GM10266 (cell line): ENCODE measurements at regions not wholly inside any gene's neighbourhood (a gene's known extent, or its start where the extent isn't known, plus 50 kb on each side); places are given as distances from the start of the nearest gene placed in this dataset.

Experiments
- DNase-seq: peaks from one replicate; pipeline ENCODE4 v3.0.0; 2012; ENCODE audit errors: extremely low spot score
- CTCF ChIP-seq: IDR thresholded peaks from 2 replicates; pipeline ENCODE4 v1.5.1; 2012; ENCODE audit warnings: mild to moderate bottlenecking, low read depth; ENCODE audit not compliant: control insufficient read depth, insufficient read depth; ENCODE audit errors: missing control alignments

- DNase-seq, result peak; percentile 32
- peak; percentile 78 for TF ChIP-seq CTCF
These were observed 77.3 kb upstream of the UPP2 start for GRCh38 chr2:158024288-158024898.

GRCh38 chr2:158022888-158023287, 78.8 kb upstream of the UPP2 start:
- no peak for TF ChIP-seq CTCF
- no peak for DNase-seq

GRCh38 chr2:158021226-158021625, 80.5 kb upstream of the UPP2 start:
- no peak for DNase-seq
- no peak for TF ChIP-seq CTCF

- DNase-seq, result no peak
- TF ChIP-seq CTCF, result no peak
These were observed 86.1 kb upstream of the UPP2 start for GRCh38 chr2:158015428-158016076.

- no peak for DNase-seq
- no peak for TF ChIP-seq CTCF
These were observed 87.8 kb upstream of the UPP2 start for GRCh38 chr2:158013891-158014290.

- TF ChIP-seq CTCF, result no peak
- DNase-seq, result no peak
These were observed 90.5 kb upstream of the UPP2 start for GRCh38 chr2:158011055-158011771.

- no peak for DNase-seq
- TF ChIP-seq CTCF, result no peak
These were observed 92.3 kb upstream of the UPP2 start for GRCh38 chr2:158009399-158009798.
